ENCODE measurements at regions not wholly inside any gene's neighbourhood (a gene's known extent, or its start where the extent isn't known, plus 50 kb on each side); places are given as distances from the start of the nearest gene placed in this dataset.

DNA sequence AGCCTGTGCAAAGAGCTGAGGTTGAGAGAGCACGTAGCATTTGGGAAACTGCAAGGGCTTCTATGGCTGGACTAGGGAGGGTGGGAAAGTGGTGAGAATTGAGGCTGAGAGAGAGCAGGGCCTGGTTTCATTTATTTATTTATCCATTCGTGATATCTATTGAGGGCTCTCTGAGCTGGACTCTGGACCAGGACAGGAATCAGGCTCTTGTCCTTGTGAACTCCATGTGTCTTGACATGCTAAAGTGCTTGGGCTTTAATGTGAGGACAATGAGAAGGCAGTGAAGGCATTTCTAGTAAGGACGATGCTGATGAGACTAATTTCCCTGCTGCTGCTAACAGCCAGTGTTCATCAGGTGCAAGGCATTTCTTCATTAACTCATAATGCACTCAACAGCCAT, 95.9 kb upstream of the KLF4 start:
- ATAC-seq (no peak), DNase-seq (ENCODE audit: low read depth, low spot score) (no peak)
- intact Hi-C loops (cut with micrococcal nuclease) = no loop called here
- H4K20me1 ChIP-seq (ENCODE audit: insufficient read depth) = no peaks in the 10 kb centered on the region
- H3K27me3 ChIP-seq (ENCODE audit: insufficient read depth, low read length) = no peaks in the 10 kb centered on the region
- H2AFZ ChIP-seq (ENCODE audit: low read depth, low read length, poor library complexity, severe bottlenecking) = no peak overlapping the region
- no TSS peak for BruUV-seq (replicated peaks)
- H3K4me2 ChIP-seq (ENCODE audit: low read length) = no peak overlapping the region
- CTCF ChIA-PET = no interaction called here
- TF ChIP-seq YY1 (IDR thresholded peaks at IDR 0.05; ENCODE audit: extremely low read depth, insufficient replicate concordance, low read depth, low read length) (no peak), EZH2 (IDR thresholded peaks at IDR 0.05) (no peak), FOSL1 (IDR thresholded peaks at IDR 0.05; ENCODE audit: low read depth) (no peak), CBX3 (IDR thresholded peaks at IDR 0.05; ENCODE audit: low read depth) (no peak)
- TF ChIP-seq, protein P1, sequence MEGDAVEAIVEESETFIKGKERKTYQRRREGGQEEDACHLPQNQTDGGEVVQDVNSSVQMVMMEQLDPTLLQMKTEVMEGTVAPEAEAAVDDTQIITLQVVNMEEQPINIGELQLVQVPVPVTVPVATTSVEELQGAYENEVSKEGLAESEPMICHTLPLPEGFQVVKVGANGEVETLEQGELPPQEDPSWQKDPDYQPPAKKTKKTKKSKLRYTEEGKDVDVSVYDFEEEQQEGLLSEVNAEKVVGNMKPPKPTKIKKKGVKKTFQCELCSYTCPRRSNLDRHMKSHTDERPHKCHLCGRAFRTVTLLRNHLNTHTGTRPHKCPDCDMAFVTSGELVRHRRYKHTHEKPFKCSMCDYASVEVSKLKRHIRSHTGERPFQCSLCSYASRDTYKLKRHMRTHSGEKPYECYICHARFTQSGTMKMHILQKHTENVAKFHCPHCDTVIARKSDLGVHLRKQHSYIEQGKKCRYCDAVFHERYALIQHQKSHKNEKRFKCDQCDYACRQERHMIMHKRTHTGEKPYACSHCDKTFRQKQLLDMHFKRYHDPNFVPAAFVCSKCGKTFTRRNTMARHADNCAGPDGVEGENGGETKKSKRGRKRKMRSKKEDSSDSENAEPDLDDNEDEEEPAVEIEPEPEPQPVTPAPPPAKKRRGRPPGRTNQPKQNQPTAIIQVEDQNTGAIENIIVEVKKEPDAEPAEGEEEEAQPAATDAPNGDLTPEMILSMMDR (IDR thresholded peaks at IDR 0.05 in 2 of 3, conservative IDR thresholded peaks at IDR 0.05 in 1 of 3; ENCODE audit: borderline replicate concordance in 1 of 3, insufficient read depth in 1 of 3, low read depth in 2 of 3, low read length in 2 of 3) = no peak
- TF ChIP-seq, protein P2, sequence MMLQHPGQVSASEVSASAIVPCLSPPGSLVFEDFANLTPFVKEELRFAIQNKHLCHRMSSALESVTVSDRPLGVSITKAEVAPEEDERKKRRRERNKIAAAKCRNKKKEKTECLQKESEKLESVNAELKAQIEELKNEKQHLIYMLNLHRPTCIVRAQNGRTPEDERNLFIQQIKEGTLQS (IDR thresholded peaks at IDR 0.05) = no peak
- H3K4me1 ChIP-seq (ENCODE audit: control insufficient read depth in 1 of 2, insufficient read depth in 2 of 2, low read length in 2 of 2) = peaks cover 3 to 11% of the 10 kb centered on the region in 2 experiments; a peak in 1 of 4 replicates
- no peak overlapping the region for H3K27ac ChIP-seq (ENCODE audit: low read depth, low read length)
- H3K4me3 ChIP-seq (replicated peaks in 1 of 2; ENCODE audit: low read depth in 1 of 2, low read length in 2 of 2) = no peak overlapping the region
- POLR2A ChIA-PET = no interaction called here
- H3K36me3 ChIP-seq (ENCODE audit: control insufficient read depth in 1 of 2, insufficient read depth in 2 of 2, low read length in 2 of 2) = no peaks in the 10 kb centered on the region
- no peak overlapping the region for H3K9ac ChIP-seq (ENCODE audit: low read length)
- no peaks in the 10 kb centered on the region for H3K9me3 ChIP-seq (ENCODE audit: control insufficient read depth in 1 of 2, insufficient read depth in 1 of 2, low read depth in 1 of 2, low read length in 2 of 2)
- H3K9me2 ChIP-seq (ENCODE audit: insufficient read depth) = no peaks in the 10 kb centered on the region
- H3K79me2 ChIP-seq (ENCODE audit: insufficient read depth, low read length) = no peaks in the 10 kb centered on the region
- RAD21 ChIA-PET (ENCODE audit: low non-redundant PET in 1 of 2, low total read pairs in 2 of 2, uncharacterized antibody in 2 of 2, unreplicated experiment in 2 of 2) = no interaction called here

DNA sequence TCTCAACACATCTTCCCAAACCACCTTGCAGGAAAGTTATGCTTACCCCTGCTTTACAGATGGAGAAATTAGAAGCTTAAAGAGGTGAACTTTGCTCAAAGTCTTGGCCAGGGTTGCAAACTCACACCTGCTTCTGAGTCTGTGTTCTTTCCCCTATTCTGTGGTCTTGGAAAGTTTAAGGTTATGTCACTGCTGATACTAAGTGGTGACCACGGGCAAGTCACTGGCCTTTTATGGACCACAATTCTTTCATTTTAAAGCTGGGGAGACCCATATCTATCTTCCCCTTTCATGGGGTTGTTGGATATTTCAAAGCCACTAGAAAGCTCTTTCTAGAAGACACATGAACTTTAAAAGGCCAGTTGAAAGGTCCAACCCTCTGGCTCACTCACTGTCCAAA, 95.4 kb upstream of the KLF4 start:
- ChIA-PET CTCF (no interaction called here), RAD21 (ENCODE audit: low non-redundant PET in 1 of 2, low total read pairs in 2 of 2, uncharacterized antibody in 2 of 2, unreplicated experiment in 2 of 2) (no interaction called here), POLR2A (no interaction called here)
- H3K27me3 ChIP-seq (ENCODE audit: insufficient read depth, low read length) = no peaks in the 10 kb centered on the region
- H3K4me3 ChIP-seq (replicated peaks in 1 of 2; ENCODE audit: low read depth in 1 of 2, low read length in 2 of 2) = no peak overlapping the region
- H3K27ac ChIP-seq (ENCODE audit: low read depth, low read length) = no peak overlapping the region
- no TSS peak for BruUV-seq (replicated peaks)
- H3K79me2 ChIP-seq (ENCODE audit: insufficient read depth, low read length) = no peaks in the 10 kb centered on the region
- no peak for DNase-seq (ENCODE audit: low read depth, low spot score)
- no peak overlapping the region for H3K9ac ChIP-seq (ENCODE audit: low read length)
- ATAC-seq = no peak
- no peaks in the 10 kb centered on the region for H3K9me2 ChIP-seq (ENCODE audit: insufficient read depth)
- no peaks in the 10 kb centered on the region for H3K36me3 ChIP-seq (ENCODE audit: control insufficient read depth in 1 of 2, insufficient read depth in 2 of 2, low read length in 2 of 2)
- H2AFZ ChIP-seq (ENCODE audit: low read depth, low read length, poor library complexity, severe bottlenecking) = no peak overlapping the region
- H3K4me2 ChIP-seq (ENCODE audit: low read length) = no peak overlapping the region
- H3K9me3 ChIP-seq (ENCODE audit: control insufficient read depth in 1 of 2, insufficient read depth in 1 of 2, low read depth in 1 of 2, low read length in 2 of 2) = no peaks in the 10 kb centered on the region
- intact Hi-C loops (cut with micrococcal nuclease) = no loop called here
- H4K20me1 ChIP-seq (ENCODE audit: insufficient read depth) = no peaks in the 10 kb centered on the region
- peaks cover 3 to 11% of the 10 kb centered on the region in 2 experiments; a peak in 1 of 4 replicates for H3K4me1 ChIP-seq (ENCODE audit: control insufficient read depth in 1 of 2, insufficient read depth in 2 of 2, low read length in 2 of 2)
- no peak for TF ChIP-seq POLR2A (IDR thresholded peaks at IDR 0.05; ENCODE audit: borderline replicate concordance, extremely low read depth, insufficient read depth, insufficient read length)
- TF ChIP-seq POLR2AphosphoS5 (IDR thresholded peaks at IDR 0.05; ENCODE audit: low read depth, low read length) = no peak
- TF ChIP-seq, protein P3, sequence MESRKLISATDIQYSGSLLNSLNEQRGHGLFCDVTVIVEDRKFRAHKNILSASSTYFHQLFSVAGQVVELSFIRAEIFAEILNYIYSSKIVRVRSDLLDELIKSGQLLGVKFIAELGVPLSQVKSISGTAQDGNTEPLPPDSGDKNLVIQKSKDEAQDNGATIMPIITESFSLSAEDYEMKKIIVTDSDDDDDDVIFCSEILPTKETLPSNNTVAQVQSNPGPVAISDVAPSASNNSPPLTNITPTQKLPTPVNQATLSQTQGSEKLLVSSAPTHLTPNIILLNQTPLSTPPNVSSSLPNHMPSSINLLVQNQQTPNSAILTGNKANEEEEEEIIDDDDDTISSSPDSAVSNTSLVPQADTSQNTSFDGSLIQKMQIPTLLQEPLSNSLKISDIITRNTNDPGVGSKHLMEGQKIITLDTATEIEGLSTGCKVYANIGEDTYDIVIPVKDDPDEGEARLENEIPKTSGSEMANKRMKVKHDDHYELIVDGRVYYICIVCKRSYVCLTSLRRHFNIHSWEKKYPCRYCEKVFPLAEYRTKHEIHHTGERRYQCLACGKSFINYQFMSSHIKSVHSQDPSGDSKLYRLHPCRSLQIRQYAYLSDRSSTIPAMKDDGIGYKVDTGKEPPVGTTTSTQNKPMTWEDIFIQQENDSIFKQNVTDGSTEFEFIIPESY (IDR thresholded peaks at IDR 0.05; ENCODE audit: extremely low read depth, insufficient replicate concordance, low read length) = no peak
- no peak for TF ChIP-seq SIN3A (IDR thresholded peaks at IDR 0.05; ENCODE audit: low read depth)
- TF ChIP-seq ELF1 (IDR thresholded peaks at IDR 0.05; ENCODE audit: borderline replicate concordance, low read depth) = no peak
- no peak for TF ChIP-seq SP1 (IDR thresholded peaks at IDR 0.05; ENCODE audit: low read depth)
- TF ChIP-seq EGR1 (IDR thresholded peaks at IDR 0.05; ENCODE audit: low read depth) = no peak
- TF ChIP-seq, protein P4, sequence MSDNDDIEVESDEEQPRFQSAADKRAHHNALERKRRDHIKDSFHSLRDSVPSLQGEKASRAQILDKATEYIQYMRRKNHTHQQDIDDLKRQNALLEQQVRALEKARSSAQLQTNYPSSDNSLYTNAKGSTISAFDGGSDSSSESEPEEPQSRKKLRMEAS (IDR thresholded peaks at IDR 0.05) = no peak
- TF ChIP-seq CEBPB (IDR thresholded peaks at IDR 0.05; ENCODE audit: low read depth) = no peak
- no peak for TF ChIP-seq TCF7L2 (IDR thresholded peaks at IDR 0.05; ENCODE audit: borderline replicate concordance, extremely low read depth, insufficient read depth, insufficient read length)
- TF ChIP-seq ZNF274 (IDR thresholded peaks at IDR 0.05; ENCODE audit: low read depth, low read length) = no peak
- no peak for TF ChIP-seq SRF (IDR thresholded peaks at IDR 0.05; ENCODE audit: low read depth)
- TF ChIP-seq JUND (IDR thresholded peaks at IDR 0.05) = no peak
- no peak for TF ChIP-seq YY1 (IDR thresholded peaks at IDR 0.05; ENCODE audit: extremely low read depth, insufficient replicate concordance, low read depth, low read length)

All from HCT116 (cell line).